NCI-H1417 treated with DMSO at 0.1 percent for 48 hours (cell line): ENCODE measurements at regions not wholly inside any gene's neighbourhood (a gene's known extent, or its start where the extent isn't known, plus 50 kb on each side); places are given as distances from the start of the nearest gene placed in this dataset.
A peak's percentile ranks its signal among the peaks of the same experiment; 100 is the strongest.
"Not testable (repeated sequence)": the region's sequence is repeated elsewhere in the genome, so short reads cannot be mapped to it uniquely, and the experiment has no call there.

Experiments
- DNase-seq: peaks from one replicate; lab custom pipeline; 2025; lab: John Stamatoyannopoulos, UW

DNA sequence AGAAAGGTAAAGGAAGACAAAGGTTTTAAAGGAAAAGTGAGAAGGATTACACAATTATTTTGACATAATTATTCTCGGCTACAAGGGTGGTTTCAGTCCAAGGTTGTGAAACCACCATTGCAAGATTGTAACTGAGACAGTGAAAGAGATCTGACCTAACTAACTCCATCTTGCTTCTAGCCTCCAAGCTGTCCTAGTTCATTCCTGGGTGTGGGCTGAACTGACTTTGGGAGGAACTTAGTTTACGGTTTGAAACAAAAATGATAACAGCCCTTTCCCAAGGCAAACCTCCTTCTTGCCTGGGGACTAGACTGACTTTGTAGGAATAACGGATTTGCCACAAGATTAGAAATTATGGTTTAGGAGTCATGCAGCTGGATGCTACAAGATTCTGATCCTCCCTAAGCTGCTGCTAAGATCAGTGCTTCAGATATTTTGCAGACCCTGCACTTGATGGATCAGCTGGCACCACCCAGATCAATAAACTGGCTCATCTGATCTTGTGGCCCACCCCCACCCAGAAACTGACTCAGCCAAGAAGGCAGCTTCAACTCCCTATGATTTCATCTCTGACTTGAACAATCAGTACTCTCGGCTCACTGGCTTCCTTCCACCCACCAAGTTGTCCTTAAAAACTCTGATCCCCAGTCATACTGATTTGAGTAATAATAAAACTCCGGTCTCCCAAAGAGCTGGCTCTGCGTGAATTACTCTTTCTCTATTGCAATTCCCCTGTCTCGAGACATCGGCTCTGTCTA lies 57.7 kb upstream of the AADACL2 start:
- no peak for DNase-seq

DNA sequence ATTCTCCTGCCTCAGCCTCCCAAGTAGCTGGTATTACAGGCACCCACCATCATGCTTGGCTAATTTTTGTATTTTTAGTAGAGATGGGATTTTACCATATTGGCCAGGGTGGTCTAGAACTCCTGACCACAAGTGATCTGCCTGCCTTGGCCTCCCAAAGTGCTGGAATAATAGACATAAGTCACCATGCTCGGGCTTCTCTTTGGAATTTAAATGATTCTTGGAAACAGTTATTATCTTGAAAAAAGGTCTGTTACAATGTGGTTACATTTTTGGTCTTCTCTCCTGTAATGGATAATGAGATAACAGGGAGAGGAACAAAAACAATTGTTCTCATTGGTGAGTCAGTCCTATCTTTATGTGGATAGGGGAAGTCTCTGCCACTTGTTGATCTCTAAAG lies 59.8 kb upstream of the AADACL2 start:
- no peak for DNase-seq

GRCh38 chr3:151667762-151668161 lies 66.0 kb upstream of the AADACL2 start:
- not testable (repeated sequence) for DNase-seq

- DNase-seq: no peak
Observed at GRCh38 chr3:151660885-151661284, 72.8 kb upstream of the AADACL2 start.

DNA sequence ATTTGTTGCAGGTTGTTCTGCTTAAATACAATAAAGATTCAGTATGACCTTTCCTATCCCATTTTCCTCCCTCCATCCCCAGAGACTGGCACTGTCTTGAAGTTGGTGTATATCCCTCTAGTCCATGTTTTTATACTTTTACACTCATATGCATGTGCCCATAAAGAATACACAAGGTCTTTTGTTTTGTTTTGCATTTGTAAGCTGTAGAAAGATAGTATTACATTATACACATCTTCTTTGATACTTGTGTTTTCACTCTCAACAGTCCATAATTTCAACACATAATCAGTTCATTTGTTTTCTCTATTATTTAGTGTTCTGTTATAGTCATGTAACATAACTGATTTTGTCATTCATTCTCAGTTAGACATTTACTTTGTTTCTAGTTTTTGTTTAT lies 88.7 kb upstream of the AADACL2 start:
- no peak for DNase-seq

DNA sequence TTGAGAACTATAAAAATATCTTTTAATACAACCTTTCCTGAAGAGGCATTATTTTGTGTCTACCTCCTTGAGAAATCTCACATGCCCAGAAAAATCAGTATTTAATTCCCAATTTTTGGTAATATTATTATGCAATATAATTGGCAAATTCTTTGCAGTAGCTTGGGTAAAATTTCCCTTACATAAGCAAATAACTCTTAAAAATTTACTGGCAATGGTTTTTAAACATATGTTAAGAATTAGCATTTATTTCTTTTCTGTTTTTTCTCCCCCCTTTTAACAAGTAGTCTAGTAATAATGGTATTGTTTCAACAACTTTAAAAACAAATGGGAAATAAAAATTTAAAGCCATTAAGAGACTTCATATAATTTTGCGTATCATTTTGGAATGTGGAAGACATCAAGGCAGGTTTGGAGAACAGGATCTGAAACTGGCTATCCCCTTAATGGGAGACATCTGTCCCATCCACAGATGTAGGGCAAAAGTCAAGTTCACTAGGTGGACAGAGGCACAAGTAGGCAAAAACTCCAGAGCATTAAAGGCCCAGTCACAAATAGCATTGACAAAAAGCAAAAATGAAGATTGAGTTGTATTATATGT lies 89.6 kb upstream of the AADACL2 start:
- DNase-seq: no peak

DNA sequence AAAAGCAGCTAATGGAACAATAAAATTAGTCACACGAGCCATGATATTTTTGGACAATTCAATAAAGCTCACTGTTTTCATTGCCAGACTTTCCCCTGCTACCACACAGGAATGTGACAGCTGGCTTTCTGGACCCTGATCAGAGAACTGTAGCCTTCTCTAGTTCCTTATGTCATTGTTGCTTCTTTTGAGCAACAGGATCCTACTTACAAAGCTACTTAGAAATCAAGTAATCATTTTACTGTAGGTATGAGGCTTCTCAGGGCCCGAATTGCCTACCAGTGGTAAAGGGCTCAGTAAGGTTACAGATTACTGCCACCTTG lies 94.3 kb upstream of the AADACL2 start:
- no peak for DNase-seq

GRCh38 chr3:151638555-151639417 lies 94.9 kb upstream of the AADACL2 start:
- DNase-seq: peak; percentile 46

- DNase-seq: no peak
Observed at GRCh38 chr3:151635905-151636304, 97.8 kb upstream of the AADACL2 start.

- no peak for DNase-seq
Observed at GRCh38 chr3:151631946-151632345, 101.8 kb upstream of the AADACL2 start.

- DNase-seq: no peak
Observed at GRCh38 chr3:151630938-151631441, 102.7 kb upstream of the AADACL2 start.

- DNase-seq: no peak
Observed at GRCh38 chr3:151630035-151630434, 103.7 kb upstream of the AADACL2 start.

DNA sequence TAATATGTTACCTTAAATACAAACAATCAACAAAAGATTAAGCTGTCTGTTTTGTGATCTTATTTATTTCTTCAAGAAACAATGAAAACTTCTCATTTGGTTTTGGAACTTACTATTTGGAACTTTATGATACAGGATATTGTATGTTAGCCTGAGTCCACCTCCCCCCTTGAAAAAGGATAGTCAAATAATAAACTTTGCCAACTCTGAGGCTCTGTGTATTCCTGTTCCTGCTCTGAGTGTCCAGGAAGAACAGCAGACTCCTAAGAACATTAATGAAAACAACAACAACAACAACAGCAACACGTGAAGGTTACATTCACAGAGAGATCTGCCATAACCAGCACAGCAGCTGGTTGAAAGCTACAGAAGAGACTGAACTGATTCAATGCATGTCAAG lies 108.1 kb upstream of the AADACL2 start:
- no peak for DNase-seq

- DNase-seq: no peak
Observed at GRCh38 chr3:151625086-151625485, 108.6 kb upstream of the AADACL2 start.

DNA sequence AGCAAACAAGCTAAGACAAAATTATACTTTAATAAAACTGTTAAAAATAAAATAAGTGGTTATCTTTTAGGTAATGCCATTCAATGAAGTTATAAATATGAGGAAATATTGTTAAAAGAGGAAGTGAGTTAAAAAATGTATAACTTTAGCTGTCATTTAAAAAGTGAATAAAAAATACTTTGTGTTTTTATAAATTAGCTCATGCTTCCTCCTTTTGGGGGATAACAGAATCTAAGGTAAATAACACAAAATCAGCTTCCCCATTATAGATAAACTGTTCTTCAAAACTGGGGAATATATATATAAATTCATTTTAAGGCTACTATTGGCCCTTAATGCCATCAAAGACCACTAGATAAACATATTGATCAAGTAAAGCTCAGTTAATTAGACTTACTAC lies 113.7 kb upstream of the AADACL2 start:
- no peak for DNase-seq

GRCh38 chr3:151615464-151615863 lies 118.3 kb upstream of the AADACL2 start:
- no peak for DNase-seq

DNA sequence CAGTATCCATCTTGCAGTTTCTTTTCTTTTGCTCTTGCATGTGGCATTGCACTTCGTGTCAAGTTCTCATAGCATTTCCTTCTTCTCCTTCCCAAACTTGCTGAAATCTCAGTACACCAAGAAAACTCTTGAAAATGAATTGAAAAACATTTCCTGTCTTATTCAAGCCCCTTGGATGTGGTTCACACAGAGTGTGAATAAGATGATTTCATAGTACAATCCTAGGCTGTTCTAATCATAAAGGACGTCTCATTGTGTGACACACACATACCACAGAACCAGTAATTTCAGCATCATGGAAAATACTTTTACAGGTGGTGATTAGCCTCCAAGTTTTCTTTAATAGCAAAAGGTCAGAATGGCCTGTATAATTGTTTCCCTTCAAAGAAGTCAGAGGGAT lies 121.6 kb upstream of the AADACL2 start:
- no peak for DNase-seq

GRCh38 chr3:151611419-151611818 lies 122.3 kb upstream of the AADACL2 start:
- DNase-seq: no peak

DNA sequence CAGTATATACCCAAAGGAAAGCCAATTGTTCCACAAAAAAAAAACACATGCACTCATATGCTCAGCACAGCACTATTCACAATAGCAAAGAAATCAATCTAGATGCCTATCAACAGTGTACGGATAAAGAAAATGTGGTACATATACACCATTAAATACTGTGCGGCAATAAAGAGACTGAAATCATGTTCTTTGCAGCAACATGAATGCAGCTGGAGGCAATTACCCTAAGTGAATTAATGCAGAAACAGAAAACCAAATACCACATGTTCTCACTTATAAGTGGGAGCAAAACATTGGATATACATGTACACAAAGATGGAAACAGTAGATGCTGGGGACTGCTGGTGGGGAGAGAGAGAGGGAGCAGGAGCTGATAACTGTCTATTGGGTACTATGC lies 124.2 kb upstream of the AADACL2 start:
- DNase-seq: no peak

DNA sequence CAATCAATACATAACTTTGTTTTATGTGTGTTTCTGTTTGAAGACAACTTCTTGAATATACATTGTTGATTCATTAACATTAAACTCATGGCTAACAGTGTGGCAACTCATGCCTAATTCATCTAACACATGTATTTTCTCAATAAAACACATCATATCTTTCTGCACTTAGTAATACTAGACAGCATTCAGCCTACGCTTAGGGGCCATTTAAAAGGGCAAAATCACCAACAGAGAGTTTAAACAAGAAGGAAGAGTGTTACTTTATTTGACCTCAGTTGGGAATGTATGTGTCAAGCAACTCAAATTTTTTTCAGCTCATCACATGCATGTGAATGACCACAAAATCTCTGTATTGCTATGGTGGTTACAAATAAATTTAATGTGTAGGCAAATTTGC lies 128.8 kb upstream of the AADACL2 start:
- DNase-seq: no peak

DNA sequence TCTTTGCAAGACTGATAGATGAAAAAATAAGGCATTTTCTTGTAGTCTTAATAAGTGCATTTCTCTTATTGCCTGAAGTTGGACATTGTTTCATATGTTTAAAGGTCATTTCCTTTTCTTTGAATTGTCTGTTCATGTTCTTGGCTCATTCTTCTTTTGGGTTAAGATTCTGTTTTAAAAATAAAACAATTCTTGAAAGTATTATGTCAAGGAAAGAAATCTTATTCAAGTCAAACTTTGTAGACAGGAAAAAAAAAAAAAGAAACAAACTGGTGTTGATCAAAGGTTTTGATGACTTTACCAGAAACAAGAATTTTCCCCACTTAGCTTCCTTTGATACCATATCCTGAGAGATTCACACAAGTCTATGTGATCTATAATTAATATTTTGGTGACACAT lies 132.9 kb upstream of the AADACL2 start:
- DNase-seq: no peak

- DNase-seq: no peak
Observed at GRCh38 chr3:151599103-151599672, 134.5 kb upstream of the AADACL2 start.

DNA sequence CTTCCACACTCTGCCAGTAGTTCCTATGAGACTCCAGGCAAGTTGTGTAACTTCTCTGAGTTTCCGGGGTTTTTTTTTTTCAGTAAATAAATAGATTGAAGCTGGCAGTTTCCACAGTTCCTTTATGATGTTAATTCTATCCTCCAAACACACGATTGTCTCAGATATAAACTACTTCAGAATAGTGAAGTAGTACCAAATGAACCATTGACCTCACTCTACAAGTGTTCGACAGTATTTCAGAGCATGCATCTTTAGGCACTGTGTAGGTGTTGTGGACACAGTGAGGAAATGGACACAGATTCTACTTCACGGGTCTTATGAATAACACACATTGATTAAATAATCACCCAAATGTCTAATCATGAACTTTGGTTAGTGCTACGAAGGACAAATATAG lies 136.1 kb upstream of the IGSF10 start:
- no peak for DNase-seq
